Activated CD4-positive, alpha-beta T cell treated with anti-CD3 and anti-CD28 coated beads for 4 hours (primary cell): ENCODE measurements at regions not wholly inside any gene's neighbourhood (a gene's known extent, or its start where the extent isn't known, plus 50 kb on each side); places are given as distances from the start of the nearest gene placed in this dataset.
"Not testable (repeated sequence)": the region's sequence is repeated elsewhere in the genome, so short reads cannot be mapped to it uniquely, and the experiment has no call there.

ENCODE experiments used
- DNase-seq, 2 donors: peaks; one replicate each; pipeline ENCODE4 v3.0.0-alpha.2; 2020

DNA sequence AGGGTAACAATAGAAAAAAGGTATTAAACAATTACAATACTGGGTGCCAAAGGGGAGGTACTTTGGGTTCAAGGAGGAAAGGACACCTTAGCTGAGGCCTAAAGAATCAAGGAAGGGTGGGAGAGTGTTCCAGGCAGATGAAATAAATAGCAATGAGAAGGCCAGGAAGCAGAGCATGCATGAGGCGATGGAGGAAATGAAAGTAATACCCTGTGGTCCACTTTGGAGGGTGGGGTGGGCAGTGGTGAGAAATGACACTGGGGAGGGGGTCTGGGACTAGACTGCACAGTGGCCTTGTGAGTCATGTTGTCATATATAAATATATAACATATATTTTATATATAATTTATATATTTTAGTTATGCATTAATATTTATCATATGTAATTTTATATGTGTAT is 55.9 kb downstream of the BHLHE40 start:
- no peak for DNase-seq

DNA sequence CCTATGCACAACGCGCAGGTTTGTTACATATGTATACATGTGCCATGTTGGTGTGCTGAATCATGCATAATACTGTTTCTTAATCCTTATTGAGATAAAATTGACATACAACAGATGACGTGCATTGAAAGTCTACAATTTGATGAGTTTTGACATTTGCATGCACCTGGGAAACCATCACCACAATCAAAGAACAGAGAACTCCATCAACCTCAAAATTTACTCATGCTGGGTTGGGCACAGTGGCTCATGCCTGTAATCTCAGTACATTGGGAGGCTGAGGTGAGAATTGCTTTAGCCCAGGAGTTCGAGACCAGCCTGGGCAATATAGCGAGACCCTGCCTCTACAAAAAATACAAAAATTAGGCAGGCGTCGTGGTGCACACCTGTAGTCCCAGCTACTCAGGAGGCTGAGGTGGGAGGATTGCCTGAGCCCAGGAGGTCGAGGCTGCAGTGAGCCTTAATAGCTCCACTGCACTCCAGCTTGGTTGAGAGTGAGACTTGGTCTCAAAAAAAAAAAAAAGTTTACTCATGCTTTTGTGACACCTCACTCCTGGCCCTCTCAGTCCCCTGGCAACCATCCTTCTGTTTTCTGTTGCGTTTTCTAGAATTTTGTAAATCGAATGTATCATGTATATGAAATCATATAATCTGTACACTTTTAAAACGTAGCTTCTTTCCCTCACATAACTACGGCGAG is 56.6 kb downstream of the BHLHE40 start:
- no peak for DNase-seq

DNA sequence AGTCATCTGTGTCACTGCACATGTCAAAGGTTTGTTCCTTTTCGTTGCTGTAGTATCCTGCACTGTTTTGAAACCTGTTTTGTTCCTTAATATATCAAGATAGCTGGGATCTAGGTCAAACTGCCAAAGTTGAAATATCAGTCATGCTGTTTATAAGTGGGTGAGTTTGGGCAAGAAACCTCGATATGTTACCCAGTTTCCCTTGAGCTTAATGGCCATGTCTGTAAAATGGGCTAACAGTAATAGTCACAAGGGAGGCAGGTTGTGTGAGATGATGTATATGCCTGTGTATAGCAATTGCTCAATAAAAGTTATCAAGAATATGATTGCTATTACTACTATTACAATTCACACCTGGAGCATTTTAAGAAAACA is 57.1 kb downstream of the BHLHE40 start:
- no peak for DNase-seq

DNA sequence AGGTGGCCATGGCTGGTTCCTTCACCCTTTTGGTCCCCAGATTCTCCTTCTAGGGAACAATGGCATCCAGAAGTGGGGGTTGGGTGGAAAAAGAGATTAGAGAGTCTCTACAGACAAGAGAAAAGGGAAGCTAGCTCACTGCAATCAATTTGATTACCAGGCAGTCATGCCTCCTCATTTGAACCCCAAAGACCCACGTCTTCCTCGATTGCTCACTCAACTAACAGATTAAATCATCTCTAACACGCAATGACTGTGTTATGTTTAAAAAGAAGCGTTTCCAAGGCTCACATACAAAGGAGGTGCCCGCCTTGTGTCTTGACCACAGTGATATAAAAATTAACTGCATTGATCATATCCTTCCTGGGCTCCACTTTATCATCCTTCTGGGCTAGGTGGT is 57.6 kb downstream of the BHLHE40 start:
- no peak for DNase-seq

GRCh38 chr3:5039585-5039984 is 60.3 kb downstream of the BHLHE40 start:
- DNase-seq = no peak

- no peak for DNase-seq
These were observed 62.1 kb downstream of the BHLHE40 start for GRCh38 chr3:5041315-5041714.

GRCh38 chr3:5045961-5046360 is 66.7 kb downstream of the BHLHE40 start:
- no peak for DNase-seq

- DNase-seq = no peak
These were observed 68.7 kb downstream of the BHLHE40 start for GRCh38 chr3:5047764-5048419.

DNA sequence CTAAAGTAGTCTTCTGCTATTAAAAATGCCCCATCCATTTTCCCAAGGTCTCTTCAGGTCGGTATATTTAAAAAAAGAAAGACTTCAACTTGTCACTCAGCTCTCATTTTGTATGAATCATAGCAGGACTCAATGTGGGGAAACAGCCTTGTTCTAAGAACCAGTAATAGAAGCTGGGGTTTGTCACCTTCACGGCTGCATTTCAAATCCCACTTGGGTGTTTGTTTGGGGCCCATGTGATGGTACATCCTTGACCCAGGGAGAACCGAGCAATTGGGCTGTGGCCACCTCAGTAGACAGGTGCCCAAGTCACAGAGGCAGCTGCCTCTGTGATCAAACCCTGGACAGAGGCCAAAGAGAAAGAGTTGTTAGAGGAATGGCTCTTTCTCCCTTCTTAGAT is 70.3 kb upstream of the ARL8B start:
- DNase-seq = no peak

DNA sequence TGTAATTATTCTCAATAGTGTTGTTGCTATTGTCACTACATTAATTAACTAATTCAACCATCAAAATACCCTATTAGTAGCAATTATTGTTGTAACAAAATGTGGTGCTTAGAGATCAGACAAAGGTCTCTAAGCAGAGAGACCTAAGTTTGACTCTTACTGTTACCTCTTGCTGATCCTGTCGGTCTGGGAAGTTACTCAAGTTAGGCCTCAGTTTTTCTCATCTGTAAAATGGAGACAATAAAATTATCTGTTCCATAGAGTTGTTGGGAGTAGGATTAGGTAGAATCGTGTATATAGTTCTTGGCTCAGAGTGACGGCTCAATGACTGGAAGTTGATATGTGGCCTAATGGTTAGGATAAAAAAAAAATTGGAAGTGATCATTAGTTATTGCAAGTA is 69.8 kb upstream of the ARL8B start:
- DNase-seq = no peak

- DNase-seq = no peak
These were observed 68.9 kb upstream of the ARL8B start for GRCh38 chr3:5053021-5053831.

- no peak for DNase-seq
These were observed 68.0 kb upstream of the ARL8B start for GRCh38 chr3:5054098-5054497.

- not testable (repeated sequence) for DNase-seq
These were observed 67.5 kb upstream of the ARL8B start for GRCh38 chr3:5054579-5054978.

GRCh38 chr3:5055357-5056110 is 66.6 kb upstream of the ARL8B start:
- no peak for DNase-seq

GRCh38 chr3:5056111-5056391 is 66.0 kb upstream of the ARL8B start:
- no peak for DNase-seq

DNA sequence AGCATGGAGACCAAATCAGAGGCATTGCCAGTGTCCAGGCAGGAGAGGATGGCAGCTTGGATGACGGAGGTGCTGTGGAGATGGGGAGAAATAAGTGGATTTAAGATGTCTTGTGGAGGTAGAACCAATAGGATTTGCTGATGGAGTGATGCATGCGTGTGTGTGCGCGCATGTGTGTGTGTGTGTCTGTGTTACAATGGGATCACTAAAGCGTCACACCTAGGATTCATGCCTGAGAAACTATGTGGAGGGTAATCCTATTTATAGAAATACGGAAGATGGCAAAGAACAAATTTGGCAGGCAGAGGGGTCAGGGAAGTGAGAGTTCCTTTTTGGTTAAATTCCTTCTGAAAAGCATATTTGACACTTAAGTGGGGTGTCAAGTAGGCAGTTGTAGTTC is 64.8 kb upstream of the ARL8B start:
- no peak for DNase-seq

- peak; percentile 52 to 75 for DNase-seq
These were observed 64.2 kb upstream of the ARL8B start for GRCh38 chr3:5057857-5058324.

DNA sequence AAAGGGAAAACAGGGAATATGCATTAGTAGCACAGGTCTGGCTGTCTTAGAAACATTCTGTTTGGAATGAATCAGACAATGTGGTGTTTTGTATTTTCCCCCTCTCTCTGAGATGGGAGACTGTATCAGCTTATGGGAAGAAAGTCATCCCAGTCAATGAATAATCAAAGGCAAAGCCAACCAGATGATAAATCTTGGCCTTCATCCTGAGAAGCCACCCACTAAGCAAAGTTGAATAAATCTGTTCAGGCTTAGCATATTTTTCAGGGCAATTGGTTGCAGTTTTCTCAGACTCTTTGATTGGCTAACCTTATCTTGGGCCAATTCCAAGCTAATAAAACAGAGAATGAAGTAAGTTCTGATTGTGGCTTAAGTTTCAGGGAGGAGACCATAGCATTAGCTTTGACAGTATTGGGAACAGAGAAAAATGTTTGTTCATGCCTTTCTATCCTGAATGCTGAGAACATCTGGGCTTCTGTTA is 63.6 kb upstream of the ARL8B start:
- DNase-seq = no peak

DNA sequence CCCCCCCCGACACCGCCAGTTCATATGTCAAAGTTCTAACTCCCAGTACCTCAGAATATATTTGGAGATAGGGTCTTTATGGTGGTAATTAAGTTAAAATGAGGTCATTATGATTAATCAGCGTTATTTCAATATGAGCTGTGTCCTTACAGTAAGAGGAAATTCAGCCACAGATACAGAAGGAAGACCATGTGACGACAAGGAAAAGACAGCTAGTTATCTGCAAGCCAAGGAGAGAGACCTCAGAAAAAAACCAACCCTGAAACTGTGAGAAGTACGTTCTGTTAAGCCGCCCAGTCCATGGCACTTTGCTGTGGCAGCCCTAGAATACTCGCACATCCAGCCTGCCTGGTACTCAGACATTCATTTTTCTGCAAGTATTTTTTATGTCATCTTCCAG is 62.3 kb upstream of the ARL8B start:
- no peak for DNase-seq

DNA sequence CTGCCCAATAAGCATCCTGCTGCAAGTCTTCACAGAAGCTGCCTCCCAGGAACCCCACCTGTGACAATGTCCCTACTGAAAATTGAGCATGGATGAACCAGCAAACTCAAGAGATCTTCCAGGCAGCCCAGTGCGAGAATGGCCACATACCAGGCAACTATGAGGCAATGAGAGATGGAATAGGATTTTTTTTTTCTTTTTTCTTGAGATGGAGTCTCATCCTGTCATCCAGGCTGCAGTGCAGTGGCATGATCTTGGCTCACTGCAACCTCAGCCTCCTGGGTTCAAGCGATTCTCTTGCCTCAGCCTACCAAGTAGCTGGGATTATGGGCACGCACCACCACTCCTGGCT is 60.9 kb upstream of the ARL8B start:
- no peak for DNase-seq

DNA sequence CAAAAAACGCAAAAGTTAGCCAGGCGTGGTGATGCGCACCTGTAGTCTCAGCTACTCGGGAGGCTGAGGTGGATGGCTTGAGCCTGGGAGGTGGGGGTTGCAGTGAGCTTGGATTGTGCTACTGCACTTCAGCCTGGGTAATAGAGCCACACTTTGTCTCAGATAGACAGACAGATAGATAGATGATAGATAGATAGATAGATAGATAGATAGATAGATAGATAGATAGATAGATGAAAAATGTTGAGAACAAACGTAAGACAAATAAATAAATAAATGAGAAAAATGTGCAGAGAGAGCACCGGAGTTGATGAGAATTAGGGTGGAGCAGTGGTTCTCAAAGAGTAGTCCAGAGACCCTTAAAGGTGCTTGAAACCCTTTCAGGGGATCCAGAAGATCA is 58.4 kb upstream of the ARL8B start:
- no peak for DNase-seq

DNA sequence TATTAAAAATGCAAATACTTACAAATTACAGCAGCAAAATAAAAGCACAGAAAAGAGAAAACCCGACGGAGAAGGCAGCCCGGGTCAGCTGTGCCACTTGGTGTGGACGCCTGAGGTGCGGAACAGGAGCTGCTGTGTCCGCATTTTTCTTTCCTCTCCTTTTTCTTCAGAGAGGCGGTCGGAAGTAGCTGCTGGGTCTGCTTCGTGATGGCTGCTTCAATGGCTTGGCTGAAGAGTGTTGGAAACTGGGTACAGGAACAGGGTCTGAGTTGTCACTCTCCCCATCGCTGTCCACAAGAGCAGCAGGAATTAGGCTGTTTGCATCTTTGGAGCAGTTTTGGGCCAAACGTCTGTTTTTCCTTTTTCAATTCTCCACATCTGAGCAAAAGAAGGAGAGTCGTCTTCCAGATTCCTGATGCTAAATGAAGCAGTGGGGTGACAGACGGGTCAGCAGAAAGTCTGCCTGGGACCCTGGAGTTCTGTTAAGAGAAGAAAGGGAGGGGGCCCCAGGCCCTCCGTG is 53.5 kb upstream of the ARL8B start:
- DNase-seq = no peak

GRCh38 chr3:5069627-5070026 is 52.5 kb upstream of the ARL8B start:
- no peak for DNase-seq
